Choroid plexus epithelial cell (primary cell): ENCODE measurements at regions not wholly inside any gene's neighbourhood (a gene's known extent, or its start where the extent isn't known, plus 50 kb on each side); places are given as distances from the start of the nearest gene placed in this dataset.

Experiments
- DNase-seq: peaks from one replicate; pipeline ENCODE4 v3.0.0-alpha.2; 2010; ENCODE audit warnings: low read depth
- H3K4me3 ChIP-seq: 2 replicates; pipeline ENCODE4 v1.5.1; 2011; ENCODE audit warnings: low read depth, mild to moderate bottlenecking, control low read depth, low read length, moderate library complexity
- CTCF ChIP-seq: conservative IDR thresholded peaks from 2 replicates; pipeline ENCODE4 v1.5.1; 2011; ENCODE audit warnings: low read depth, mild to moderate bottlenecking, control low read depth, inconsistent platforms, low read length, moderate library complexity

GRCh38 chr10:130546841-130547240, 410.6 kb downstream of the GLRX3 start:
- no peak for DNase-seq

DNA sequence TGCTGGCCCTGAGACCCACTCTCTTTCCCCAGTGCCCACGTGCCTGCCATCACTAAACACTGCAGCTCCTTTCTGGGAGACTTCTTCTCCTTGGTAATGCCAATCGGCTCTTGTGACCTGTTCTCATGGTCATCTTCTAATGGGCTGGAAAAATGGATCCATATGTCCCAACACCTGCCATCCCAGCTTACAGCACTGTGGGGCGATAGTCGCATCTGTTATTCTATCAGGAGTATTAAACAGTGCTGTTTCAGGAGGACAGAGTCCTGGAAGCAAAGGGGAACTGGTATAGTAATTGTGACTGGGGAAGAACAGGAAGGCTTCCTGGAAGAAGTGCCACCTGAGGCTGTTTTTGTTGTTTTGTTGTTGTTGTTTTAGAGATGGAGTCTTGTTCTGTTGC, 411.2 kb downstream of the GLRX3 start:
- DNase-seq, result peak; percentile 10
- no peak overlapping the region for H3K4me3 ChIP-seq
- TF ChIP-seq CTCF, result peak; percentile 28

More at GRCh38 chr10:130546841-130547240, 410.6 kb downstream of the GLRX3 start:
- no peak overlapping the region for H3K4me3 ChIP-seq
- TF ChIP-seq CTCF, result no peak

GRCh38 chr10:130550952-130551674, 414.9 kb downstream of the GLRX3 start:
- DNase-seq, result no peak
- no peak overlapping the region for H3K4me3 ChIP-seq
- TF ChIP-seq CTCF, result no peak

DNA sequence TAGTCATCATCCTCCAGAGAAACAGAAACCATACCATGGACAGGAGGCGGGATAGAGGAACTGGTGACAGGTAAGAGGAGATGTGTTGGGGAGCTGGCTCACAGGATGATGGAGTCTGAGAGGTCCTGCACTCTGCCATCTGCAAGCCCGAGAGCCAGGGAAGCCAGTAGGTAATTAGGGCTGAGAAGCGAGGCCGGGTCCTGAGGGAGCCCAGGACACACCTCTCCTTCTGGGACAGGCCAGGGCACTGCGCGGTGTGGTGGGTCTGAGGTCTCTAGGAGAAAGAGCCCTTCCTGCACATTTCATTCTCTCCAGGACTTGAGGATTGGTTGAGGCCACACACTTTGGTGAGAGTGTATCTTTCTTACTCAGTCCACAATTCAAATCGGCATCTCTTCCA, 415.5 kb downstream of the GLRX3 start:
- TF ChIP-seq CTCF, result no peak
- H3K4me3 ChIP-seq, result no peak overlapping the region
- no peak for DNase-seq

DNA sequence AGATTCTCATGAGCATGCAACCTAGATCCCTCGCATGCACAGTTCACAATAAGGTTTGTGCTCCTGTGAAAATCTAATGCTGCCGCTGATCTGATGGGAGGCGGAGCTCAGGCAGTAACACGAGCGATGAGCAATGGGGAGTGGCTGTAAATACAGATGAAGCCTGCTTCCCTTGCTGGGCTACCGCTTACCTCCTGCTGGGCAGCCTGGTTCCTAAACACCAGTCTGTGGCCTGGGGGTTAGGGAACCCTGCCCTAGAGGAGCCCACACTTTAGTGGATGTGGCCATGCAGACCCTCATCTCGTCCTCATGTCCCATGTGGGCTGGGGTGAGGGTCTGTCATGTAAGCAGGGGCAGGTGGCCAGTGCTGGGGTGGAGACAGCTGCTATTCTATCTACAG, 417.6 kb downstream of the GLRX3 start:
- no peak for DNase-seq
- no peak overlapping the region for H3K4me3 ChIP-seq
- TF ChIP-seq CTCF, result no peak

- no peak for TF ChIP-seq CTCF
- DNase-seq, result no peak
- H3K4me3 ChIP-seq, result no peak overlapping the region
Observed at GRCh38 chr10:130554701-130555410, 418.7 kb downstream of the GLRX3 start.

GRCh38 chr10:130555411-130555750, 419.2 kb downstream of the GLRX3 start:
- no peak overlapping the region for H3K4me3 ChIP-seq
- TF ChIP-seq CTCF, result no peak
- no peak for DNase-seq
